Psoas muscle (tissue), 7 donors: ENCODE measurements at regions not wholly inside any gene's neighbourhood (a gene's known extent, or its start where the extent isn't known, plus 50 kb on each side); places are given as distances from the start of the nearest gene placed in this dataset.

ENCODE experiments used
- ATAC-seq, 4 donors: fragments of 200-7000 bp; cut with Tn5 transposase; one replicate each; pipeline ENCODE4 v1.9.1; 2020; ENCODE audit warnings: moderate library complexity in 3 of 4, mild to moderate bottlenecking in 2 of 4
- DNase-seq, 2 donors: peaks; one replicate each; pipeline ENCODE4 v3.0.0-alpha.2; 2020
- H3K27ac ChIP-seq: fragments of 200-600 bp; one replicate; pipeline ENCODE4 v1.8.0; 2022
- H3K27me3 ChIP-seq, 3 donors: fragments of 200-600 bp in 1 of 3; one replicate each; pipeline versions ENCODE4 v1.6.1 to v1.8.0; 2013 to 2022; ENCODE audit warnings: low read length in 2 of 3, mild to moderate bottlenecking in 2 of 3, moderate library complexity in 1 of 3; ENCODE audit not compliant: insufficient read depth in 3 of 3
- H3K36me3 ChIP-seq, 2 donors: fragments of 200-600 bp in 1 of 2; one replicate each; pipeline versions ENCODE4 v1.6.1 to v1.8.0; 2013 to 2022; ENCODE audit warnings: low read depth in 1 of 2, mild to moderate bottlenecking in 1 of 2, moderate library complexity in 1 of 2; ENCODE audit not compliant: insufficient read depth in 1 of 2
- H3K4me1 ChIP-seq: fragments of 200-600 bp; one replicate; pipeline ENCODE4 v1.8.0; 2022
- H3K4me3 ChIP-seq: fragments of 200-600 bp; one replicate; pipeline ENCODE4 v1.8.0; 2022; ENCODE audit warnings: mild to moderate bottlenecking
- H3K9me3 ChIP-seq: fragments of 200-600 bp; one replicate; pipeline ENCODE4 v1.8.0; 2022
- WGBS, 3 donors: extraction: QIAGEN DNeasy Blood & Tissue Kit; methylation state at CpG; one replicate each; pipeline versions ENCODE4 v1.1.6 to v1.1.7; 2013; 5-methylcytosine and 5-hydroxymethylcytosine counted together
- intact Hi-C, 2 donors: fragments of 100-400 bp; cut with DNase I; formaldehyde crosslinking; loops; one replicate each; pipeline versions ENCODE4 v1.11.0 to v1.14.2; 2022
- TF ChIP-seq, protein P1 (sequence below): fragments of 200-600 bp; IDR thresholded peaks from one replicate; pipeline ENCODE4 v1.8.0; 2022; ENCODE audit warnings: antibody characterized with exemption
- donor health status: healthy with polysubstance abuse.
- donor health status: DM: no; HTN: no; CAD: no; lungs with moderate emphysema.
- donor health status: Bipolar disorder and iron deficiency.
- donor health status: healthy.
- donor health status: DM: yes; HTN: yes; CAD: no.
- donor health status: DM: no; HTN: no; CAD: no.
- donor health status: DM: yes; HTN: yes; CAD: no.

DNA sequence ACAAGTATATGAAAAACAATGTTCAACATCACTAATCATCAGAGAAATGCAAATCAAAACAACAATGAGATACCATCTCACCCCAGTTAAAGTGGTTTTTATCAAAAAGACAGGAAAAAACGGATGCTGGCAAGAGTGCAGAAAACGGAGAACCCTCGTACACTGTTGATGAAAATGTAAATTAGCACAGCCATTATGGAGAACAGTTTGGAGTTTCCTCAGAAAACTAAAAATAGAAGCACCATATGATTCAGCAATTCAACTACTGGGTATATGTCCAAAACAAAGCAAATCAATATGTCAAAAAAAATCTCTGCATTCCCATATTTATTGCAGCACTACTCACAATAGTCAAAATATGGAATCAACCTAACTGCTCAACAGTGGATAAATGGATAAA lies 50.1 kb upstream of the CES5A start:
- Histone ChIP-seq H3K36me3 (no peaks in the 10 kb centered on the region), H3K9me3 (no peaks in the 10 kb centered on the region), H3K4me1 (no peaks in the 10 kb centered on the region), H3K4me3 (no peak overlapping the region), H3K27ac (no peak overlapping the region), H3K27me3 (no peaks in the 10 kb centered on the region)
- TF ChIP-seq, protein P1, sequence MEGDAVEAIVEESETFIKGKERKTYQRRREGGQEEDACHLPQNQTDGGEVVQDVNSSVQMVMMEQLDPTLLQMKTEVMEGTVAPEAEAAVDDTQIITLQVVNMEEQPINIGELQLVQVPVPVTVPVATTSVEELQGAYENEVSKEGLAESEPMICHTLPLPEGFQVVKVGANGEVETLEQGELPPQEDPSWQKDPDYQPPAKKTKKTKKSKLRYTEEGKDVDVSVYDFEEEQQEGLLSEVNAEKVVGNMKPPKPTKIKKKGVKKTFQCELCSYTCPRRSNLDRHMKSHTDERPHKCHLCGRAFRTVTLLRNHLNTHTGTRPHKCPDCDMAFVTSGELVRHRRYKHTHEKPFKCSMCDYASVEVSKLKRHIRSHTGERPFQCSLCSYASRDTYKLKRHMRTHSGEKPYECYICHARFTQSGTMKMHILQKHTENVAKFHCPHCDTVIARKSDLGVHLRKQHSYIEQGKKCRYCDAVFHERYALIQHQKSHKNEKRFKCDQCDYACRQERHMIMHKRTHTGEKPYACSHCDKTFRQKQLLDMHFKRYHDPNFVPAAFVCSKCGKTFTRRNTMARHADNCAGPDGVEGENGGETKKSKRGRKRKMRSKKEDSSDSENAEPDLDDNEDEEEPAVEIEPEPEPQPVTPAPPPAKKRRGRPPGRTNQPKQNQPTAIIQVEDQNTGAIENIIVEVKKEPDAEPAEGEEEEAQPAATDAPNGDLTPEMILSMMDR: no peak
- DNase-seq (no peak), ATAC-seq (no peak)
- 62 to 65% (median 62%) methylated on average over 3 of the region's 3 CpGs for WGBS, 3 donors
- intact Hi-C loops: no loop called here
